ENCODE measurements at regions not wholly inside any gene's neighbourhood (a gene's known extent, or its start where the extent isn't known, plus 50 kb on each side); places are given as distances from the start of the nearest gene placed in this dataset.
A peak's percentile ranks its signal among the peaks of the same experiment; 100 is the strongest.

DNA sequence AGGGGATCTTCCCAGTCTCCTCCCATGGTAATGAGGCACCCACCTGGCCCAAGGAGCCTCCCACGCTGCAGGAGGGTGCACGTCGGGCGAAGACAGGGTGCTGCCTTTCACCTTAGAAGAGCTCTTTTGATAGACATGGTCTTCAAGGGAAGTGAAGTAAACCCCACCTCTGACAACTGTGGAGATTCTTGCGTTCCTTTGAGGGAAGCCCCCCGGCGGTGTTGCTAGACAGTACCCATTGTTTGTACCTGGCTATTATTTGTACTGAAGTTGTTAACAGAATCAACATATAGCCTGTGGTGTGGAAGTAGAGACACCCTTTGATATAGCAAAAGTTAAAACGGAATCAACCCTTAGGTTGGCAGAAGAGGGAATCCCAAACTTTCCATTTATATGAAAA lies 648.0 kb downstream of the GALR1 start:
- no peak for DNase-seq (ENCODE audit: low read depth in 2 of 3, low spot score in 1 of 3)

GRCh38 chr18:77899972-77900754 lies 650.5 kb downstream of the GALR1 start:
- peak; percentile 27 to 52 (median 30) for DNase-seq (ENCODE audit: low read depth in 2 of 3, low spot score in 1 of 3)

DNA sequence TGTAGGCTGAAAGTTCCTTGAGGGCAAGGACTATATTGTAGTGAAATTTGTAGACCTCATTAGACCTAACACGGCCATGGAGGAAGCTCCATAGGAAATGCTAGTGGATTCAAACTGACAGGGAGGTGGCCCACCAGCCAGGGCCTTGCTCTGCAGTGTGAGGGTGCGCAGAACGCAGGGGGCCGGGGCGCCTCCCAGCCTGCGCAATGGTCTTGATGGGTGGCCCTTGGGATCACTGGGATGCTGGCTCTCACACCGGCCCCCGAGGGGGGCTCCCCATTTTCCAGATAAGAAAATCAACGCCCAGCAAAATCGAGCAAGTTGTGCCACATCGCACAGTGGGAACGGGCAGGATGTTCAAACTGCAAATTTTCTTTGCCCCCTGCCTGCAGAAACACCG lies 655.4 kb downstream of the GALR1 start:
- DNase-seq (ENCODE audit: low read depth in 2 of 3, low spot score in 1 of 3) = no peak

GRCh38 chr18:77905449-77906055 lies 655.9 kb downstream of the GALR1 start:
- DNase-seq (ENCODE audit: low read depth in 2 of 3, low spot score in 1 of 3) = no peak

GRCh38 chr18:77906103-77906892 lies 656.6 kb downstream of the GALR1 start:
- DNase-seq (ENCODE audit: low read depth in 2 of 3, low spot score in 1 of 3) = no peak

- no peak for DNase-seq (ENCODE audit: low read depth in 2 of 3, low spot score in 1 of 3)
These were observed 660.7 kb downstream of the GALR1 start for GRCh38 chr18:77910347-77910746.

GRCh38 chr18:77911971-77912605 lies 662.4 kb downstream of the GALR1 start:
- no peak for DNase-seq (ENCODE audit: low read depth in 2 of 3, low spot score in 1 of 3)

GRCh38 chr18:77918730-77919129 lies 669.1 kb downstream of the GALR1 start:
- DNase-seq (ENCODE audit: low read depth in 2 of 3, low spot score in 1 of 3) = no peak

- DNase-seq (ENCODE audit: low read depth in 2 of 3, low spot score in 1 of 3) = no peak
These were observed 670.3 kb downstream of the GALR1 start for GRCh38 chr18:77919923-77920322.

DNA sequence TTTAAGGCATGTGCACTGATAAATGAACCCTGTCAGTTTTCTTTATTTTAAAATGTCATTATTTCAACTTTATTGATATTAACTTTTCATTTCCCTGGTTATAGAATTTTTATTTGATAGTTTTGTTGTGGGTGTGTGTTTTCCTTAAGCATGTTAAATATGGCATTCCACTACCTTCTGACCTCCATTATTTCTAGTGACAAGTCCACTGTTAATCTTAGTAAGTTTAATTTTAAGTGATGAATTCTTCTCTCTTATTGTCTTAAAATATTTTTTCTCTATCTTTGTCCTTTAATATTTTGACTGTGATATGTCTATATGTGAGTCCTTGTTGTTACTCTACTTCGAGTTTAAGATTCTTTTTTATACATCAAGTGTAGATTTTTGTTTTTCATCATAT lies 685.7 kb downstream of the GALR1 start:
- DNase-seq (ENCODE audit: low read depth in 2 of 3, low spot score in 1 of 3) = no peak

DNA sequence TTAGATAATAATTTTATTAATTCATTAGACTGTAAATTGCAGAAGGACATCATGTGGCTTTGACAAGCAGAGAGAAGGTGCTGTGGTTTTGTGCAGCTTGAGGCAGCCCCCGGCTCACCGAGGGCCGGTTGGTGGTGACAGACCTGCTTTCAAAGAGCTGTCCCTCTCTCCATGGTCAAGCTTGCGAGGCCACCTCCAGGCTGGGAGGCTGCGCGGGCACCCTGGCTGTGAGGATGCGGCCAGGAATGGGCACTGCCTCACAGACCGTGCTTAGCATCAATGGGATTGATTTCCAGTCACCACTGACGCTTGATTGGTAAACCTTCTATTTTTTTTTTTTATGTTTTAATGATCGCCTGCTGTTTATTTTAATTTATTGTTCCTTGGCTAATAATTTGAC lies 690.9 kb downstream of the GALR1 start:
- DNase-seq (ENCODE audit: low read depth in 2 of 3, low spot score in 1 of 3) = no peak

GRCh38 chr18:77944533-77944932 lies 694.9 kb downstream of the GALR1 start:
- no peak for DNase-seq (ENCODE audit: low read depth in 2 of 3, low spot score in 1 of 3)

- no peak for DNase-seq (ENCODE audit: low read depth in 2 of 3, low spot score in 1 of 3)
These were observed 698.9 kb downstream of the GALR1 start for GRCh38 chr18:77948567-77948966.

DNA sequence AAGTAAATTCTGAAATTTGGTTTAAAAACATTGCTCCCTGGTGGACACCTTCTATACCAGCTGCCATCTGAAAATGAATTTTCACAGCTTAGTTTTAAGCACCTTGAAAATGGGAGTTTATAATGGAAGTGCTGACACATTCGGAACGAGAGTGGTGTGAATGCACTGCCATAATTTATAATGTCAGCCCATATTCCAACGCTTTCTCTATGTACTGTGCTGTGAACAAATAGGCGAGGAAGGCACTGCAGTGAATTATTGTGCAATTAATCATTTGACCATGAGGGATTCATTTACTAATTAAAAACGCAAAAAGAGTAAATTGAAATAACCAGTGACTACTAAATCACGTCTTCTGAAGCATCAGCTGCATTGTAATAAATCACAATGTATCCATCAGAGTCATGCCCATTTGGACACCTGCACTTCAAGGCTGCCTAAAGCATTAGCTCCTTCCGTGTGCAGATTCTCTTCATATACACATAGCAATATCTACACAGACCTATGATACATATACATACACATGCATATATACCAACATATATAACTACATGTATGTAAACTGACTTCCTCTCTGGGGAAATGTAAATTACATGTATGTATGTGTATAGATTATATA lies 699.8 kb downstream of the GALR1 start:
- DNase-seq (ENCODE audit: low read depth in 2 of 3, low spot score in 1 of 3) = no peak

- DNase-seq (ENCODE audit: low read depth in 2 of 3, low spot score in 1 of 3) = no peak
These were observed 709.6 kb downstream of the GALR1 start for GRCh38 chr18:77959248-77959647.

GRCh38 chr18:77960791-77961410 lies 711.3 kb downstream of the GALR1 start:
- no peak for DNase-seq (ENCODE audit: low read depth in 2 of 3, low spot score in 1 of 3)

- no peak for DNase-seq (ENCODE audit: low read depth in 2 of 3, low spot score in 1 of 3)
These were observed 717.4 kb downstream of the GALR1 start for GRCh38 chr18:77967071-77967470.

DNA sequence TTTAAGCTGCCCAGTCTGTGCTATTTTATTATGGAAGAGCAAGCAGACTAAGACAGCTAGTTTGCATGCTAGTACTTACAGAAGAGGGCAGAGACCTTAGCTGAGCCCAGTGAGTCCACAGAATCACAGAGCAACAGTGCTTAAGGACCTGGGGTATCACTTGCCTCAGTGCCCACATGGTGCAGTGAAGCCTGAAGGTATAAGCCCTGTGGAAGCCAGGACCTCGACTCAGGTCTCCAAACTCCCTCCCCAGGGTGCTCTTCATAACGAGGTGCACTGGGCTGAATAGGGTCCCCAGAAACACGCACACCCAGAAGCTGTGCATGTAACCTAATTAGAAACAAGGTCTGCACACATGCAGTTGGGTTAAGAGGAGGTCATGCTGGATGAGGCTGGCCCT lies 718.1 kb downstream of the GALR1 start:
- DNase-seq (ENCODE audit: low read depth in 2 of 3, low spot score in 1 of 3) = no peak

- no peak for DNase-seq (ENCODE audit: low read depth in 2 of 3, low spot score in 1 of 3)
These were observed 720.3 kb downstream of the GALR1 start for GRCh38 chr18:77969972-77970371.

- DNase-seq (ENCODE audit: low read depth in 2 of 3, low spot score in 1 of 3) = no peak
These were observed 721.2 kb downstream of the GALR1 start for GRCh38 chr18:77970814-77971213.

DNA sequence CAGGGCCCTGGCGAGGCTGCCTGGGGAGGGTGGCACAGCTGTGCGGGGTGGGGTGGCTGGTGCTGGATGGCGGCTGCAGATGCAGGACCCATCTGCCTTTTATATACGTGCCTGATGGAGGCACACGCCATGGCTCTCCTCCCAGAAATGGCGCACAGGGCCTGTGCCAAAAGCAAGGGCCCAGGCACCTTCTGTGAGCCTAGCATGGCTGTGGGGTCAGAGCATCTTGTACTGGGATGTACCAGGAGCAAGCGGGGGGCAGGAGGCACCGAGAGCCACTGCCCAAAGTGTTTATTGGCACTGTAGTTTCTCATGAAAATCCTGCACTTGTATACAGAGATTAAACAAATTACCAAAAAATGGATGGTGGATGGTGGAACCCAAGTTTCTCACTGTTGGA lies 724.1 kb downstream of the GALR1 start:
- no peak for DNase-seq (ENCODE audit: low read depth in 2 of 3, low spot score in 1 of 3)

Data from stimulated activated CD4-positive, alpha-beta T cell treated with anti-CD3 and anti-CD28 coated beads, Interleukin-12 subunit alpha, Interleukin-12 subunit beta, amount 100 ng/mL, for 48 hours (primary cell).